Amygdala (tissue), 56 donors: ENCODE measurements at regions not wholly inside any gene's neighbourhood (a gene's known extent, or its start where the extent isn't known, plus 50 kb on each side); places are given as distances from the start of the nearest gene placed in this dataset.
"Not testable (repeated sequence)": the region's sequence is repeated elsewhere in the genome, so short reads cannot be mapped to it uniquely, and the experiment has no call there.

Source experiments
- DNase-seq, 56 donors: peaks; one replicate each; lab custom pipeline; 2025; lab: John Stamatoyannopoulos, UW

GRCh38 chr2:128501700-128502099, 183.0 kb upstream of the HS6ST1 start:
- no peak for DNase-seq

- no peak for DNase-seq
Measured at GRCh38 chr2:128502200-128502599, 183.5 kb upstream of the HS6ST1 start.

GRCh38 chr2:128502638-128503246, 184.1 kb upstream of the HS6ST1 start:
- DNase-seq = no peak

- no peak for DNase-seq
Measured at GRCh38 chr2:128503399-128504245, 185.0 kb upstream of the HS6ST1 start.

GRCh38 chr2:128504246-128505149, 185.8 kb upstream of the HS6ST1 start:
- no peak for DNase-seq

- no peak for DNase-seq
Measured at GRCh38 chr2:128505150-128505490, 186.5 kb upstream of the HS6ST1 start.

- no peak for DNase-seq
Measured at GRCh38 chr2:128505575-128506526, 187.2 kb upstream of the HS6ST1 start.

GRCh38 chr2:128506534-128506933, 187.9 kb upstream of the HS6ST1 start:
- DNase-seq = no peak

GRCh38 chr2:128510701-128511397, 192.2 kb upstream of the HS6ST1 start:
- no peak for DNase-seq

- no peak for DNase-seq
Measured at GRCh38 chr2:128511731-128512378, 193.2 kb upstream of the HS6ST1 start.

GRCh38 chr2:128512379-128513115, 193.9 kb upstream of the HS6ST1 start:
- no peak for DNase-seq

GRCh38 chr2:128513116-128513960, 194.7 kb upstream of the HS6ST1 start:
- no peak for DNase-seq

GRCh38 chr2:128513961-128514283, 195.3 kb upstream of the HS6ST1 start:
- peak in 10 of 56 donors; percentile 6 to 46 (median 12) for DNase-seq

GRCh38 chr2:128514555-128514955, 195.9 kb upstream of the HS6ST1 start:
- no peak for DNase-seq

- no peak for DNase-seq
Measured at GRCh38 chr2:128516938-128517337, 198.3 kb upstream of the HS6ST1 start.

GRCh38 chr2:128519028-128519427, 200.4 kb upstream of the HS6ST1 start:
- DNase-seq = not testable (repeated sequence)

GRCh38 chr2:128519517-128520215, 201.0 kb upstream of the HS6ST1 start:
- no peak for DNase-seq
